ENCODE measurements at regions not wholly inside any gene's neighbourhood (a gene's known extent, or its start where the extent isn't known, plus 50 kb on each side); places are given as distances from the start of the nearest gene placed in this dataset.

- H3K4me2 ChIP-seq (ENCODE audit: insufficient read depth, low read length) = peak overlapping the region; percentile 63; the same call in 1 of the 2 replicates
- peaks cover 37% of the 10 kb centered on the region for H3K79me2 ChIP-seq (ENCODE audit: insufficient read depth, low read length)
- ATAC-seq (ENCODE audit: insufficient read depth, low read depth) = no peak
These were observed 50.9 kb upstream of the PTPDC1 start for GRCh38 chr9:94033383-94033782.

GRCh38 chr9:94031946-94032345 lies 52.3 kb upstream of the PTPDC1 start:
- Histone ChIP-seq H4K20me1 (ENCODE audit: insufficient read depth, low read length) (no peaks in the 10 kb centered on the region), H3K4me2 (ENCODE audit: insufficient read depth, low read length) (peak overlapping the region; percentile 63)

More at GRCh38 chr9:94033383-94033782, 50.9 kb upstream of the PTPDC1 start:
- Histone ChIP-seq H3K36me3 (ENCODE audit: insufficient read depth, low read length) (no peaks in the 10 kb centered on the region; the same call in 1 of the 2 replicates), H3K27me3 (ENCODE audit: insufficient read depth, low read length, poor library complexity) (no peaks in the 10 kb centered on the region), H2AFZ (ENCODE audit: low read depth, low read length) (no peak overlapping the region), H3K9ac (ENCODE audit: low read depth, low read length) (no peak overlapping the region), H3K27ac (ENCODE audit: low read length) (no peak overlapping the region), H3K4me1 (ENCODE audit: insufficient read depth, low read length) (peaks cover 32% of the 10 kb centered on the region), H4K20me1 (ENCODE audit: insufficient read depth, low read length) (no peaks in the 10 kb centered on the region), H3K9me3 (ENCODE audit: insufficient read depth, low read length, severe bottlenecking) (no peaks in the 10 kb centered on the region), H3K4me3 (ENCODE audit: low read depth in 1 of 2, low read length in 2 of 2) (no peak overlapping the region)
- TF ChIP-seq EZH2 (IDR thresholded peaks at IDR 0.05; ENCODE audit: borderline replicate concordance, low read depth, low read length, severe bottlenecking) (no peak), CTCF (IDR thresholded peaks at IDR 0.05; ENCODE audit: borderline replicate concordance, extremely low read depth, low read length, poor library complexity, severe bottlenecking) (no peak)
- DNase-seq = no peak

GRCh38 chr9:94031380-94031779 lies 52.9 kb upstream of the PTPDC1 start:
- peak overlapping the region; percentile 61 to 90; a peak in 3 of 4 replicates for H3K4me3 ChIP-seq (ENCODE audit: low read depth in 1 of 2, low read length in 2 of 2)
- H3K9me3 ChIP-seq (ENCODE audit: insufficient read depth, low read length, severe bottlenecking) = no peaks in the 10 kb centered on the region
- H3K27ac ChIP-seq (ENCODE audit: low read length) = no peak overlapping the region; the same call in 1 of the 2 replicates
- no peaks in the 10 kb centered on the region; the same call in 1 of the 2 replicates for H3K36me3 ChIP-seq (ENCODE audit: insufficient read depth, low read length)
- H4K20me1 ChIP-seq (ENCODE audit: insufficient read depth, low read length) = no peaks in the 10 kb centered on the region
- TF ChIP-seq EZH2 (IDR thresholded peaks at IDR 0.05; ENCODE audit: borderline replicate concordance, low read depth, low read length, severe bottlenecking) (no peak), CTCF (IDR thresholded peaks at IDR 0.05; ENCODE audit: borderline replicate concordance, extremely low read depth, low read length, poor library complexity, severe bottlenecking) (no peak)
- peak overlapping the region; percentile 81 for H3K9ac ChIP-seq (ENCODE audit: low read depth, low read length)
- DNase-seq (no peak), ATAC-seq (ENCODE audit: insufficient read depth, low read depth) (no peak)
- H3K79me2 ChIP-seq (ENCODE audit: insufficient read depth, low read length) = peaks cover 35% of the 10 kb centered on the region
- peak overlapping the region; percentile 63 for H3K4me2 ChIP-seq (ENCODE audit: insufficient read depth, low read length)
- peak overlapping the region; percentile 91 for H2AFZ ChIP-seq (ENCODE audit: low read depth, low read length)
- H3K27me3 ChIP-seq (ENCODE audit: insufficient read depth, low read length, poor library complexity) = no peaks in the 10 kb centered on the region
- peaks cover 32% of the 10 kb centered on the region for H3K4me1 ChIP-seq (ENCODE audit: insufficient read depth, low read length)

More at GRCh38 chr9:94031946-94032345, 52.3 kb upstream of the PTPDC1 start:
- H3K79me2 ChIP-seq (ENCODE audit: insufficient read depth, low read length) = peaks cover 35% of the 10 kb centered on the region
- ATAC-seq (ENCODE audit: insufficient read depth, low read depth) = no peak
- H3K27ac ChIP-seq (ENCODE audit: low read length) = no peak overlapping the region
- TF ChIP-seq CTCF (IDR thresholded peaks at IDR 0.05; ENCODE audit: borderline replicate concordance, extremely low read depth, low read length, poor library complexity, severe bottlenecking) (no peak), EZH2 (IDR thresholded peaks at IDR 0.05; ENCODE audit: borderline replicate concordance, low read depth, low read length, severe bottlenecking) (no peak)
- peaks cover 32% of the 10 kb centered on the region for H3K4me1 ChIP-seq (ENCODE audit: insufficient read depth, low read length)
- peak overlapping the region; percentile 81 for H3K9ac ChIP-seq (ENCODE audit: low read depth, low read length)
- H3K4me3 ChIP-seq (ENCODE audit: low read depth in 1 of 2, low read length in 2 of 2) = peak overlapping the region in 1 of 2 experiments; percentile 90; a peak in 2 of 4 replicates
- no peak overlapping the region for H2AFZ ChIP-seq (ENCODE audit: low read depth, low read length)
- H3K9me3 ChIP-seq (ENCODE audit: insufficient read depth, low read length, severe bottlenecking) = no peaks in the 10 kb centered on the region
- H3K36me3 ChIP-seq (ENCODE audit: insufficient read depth, low read length) = no peaks in the 10 kb centered on the region; the same call in 1 of the 2 replicates
- no peaks in the 10 kb centered on the region for H3K27me3 ChIP-seq (ENCODE audit: insufficient read depth, low read length, poor library complexity)
- DNase-seq = no peak

All from DND-41 (cell line).